Muscle of leg (tissue), 3 donors: ENCODE measurements at regions not wholly inside any gene's neighbourhood (a gene's known extent, or its start where the extent isn't known, plus 50 kb on each side); places are given as distances from the start of the nearest gene placed in this dataset.

Source experiments
- DNase-seq: peaks from one replicate; pipeline ENCODE4 v3.0.0; 2013
- H3K27ac ChIP-seq: one replicate; pipeline ENCODE4 v1.5.1; 2013; ENCODE audit warnings: mild to moderate bottlenecking, low read length, control low read depth
- H3K27me3 ChIP-seq: one replicate; pipeline ENCODE4 v1.6.1; 2013; ENCODE audit warnings: low read length; ENCODE audit not compliant: control insufficient read depth, insufficient read depth
- H3K36me3 ChIP-seq: one replicate; pipeline ENCODE4 v1.6.1; 2013; ENCODE audit warnings: low read length; ENCODE audit not compliant: control insufficient read depth, insufficient read depth
- H3K4me1 ChIP-seq: one replicate; pipeline ENCODE4 v1.6.1; 2013; ENCODE audit warnings: low read length; ENCODE audit not compliant: control insufficient read depth, insufficient read depth
- H3K4me3 ChIP-seq: one replicate; pipeline ENCODE4 v1.5.1; 2013; ENCODE audit warnings: low read length, control low read depth
- H3K9me3 ChIP-seq: replicated peaks from 2 replicates; pipeline ENCODE4 v1.6.1; 2013; ENCODE audit warnings: low read depth, low read length; ENCODE audit not compliant: control insufficient read depth
- WGBS: methylation state at CpG from one replicate; pipeline ENCODE4 v1.1.5; 2013; ENCODE audit warnings: missing lambda C conversion rate; ENCODE audit not compliant: insufficient coverage; 5-methylcytosine and 5-hydroxymethylcytosine counted together

- peaks cover 15% of the 10 kb centered on the region for H3K27me3 ChIP-seq
- 80% methylated on average over 22 of the region's 23 CpGs for WGBS
- no peak overlapping the region for H3K27ac ChIP-seq
- DNase-seq: no peak
- H3K4me3 ChIP-seq: no peak overlapping the region
- H3K4me1 ChIP-seq: peaks cover 13% of the 10 kb centered on the region
- no peaks in the 10 kb centered on the region for H3K9me3 ChIP-seq
- H3K36me3 ChIP-seq: no peaks in the 10 kb centered on the region
These were observed 78.7 kb downstream of the DLL1 start for GRCh38 chr6:170212051-170212756.

GRCh38 chr6:170211404-170212025, 79.4 kb downstream of the DLL1 start:
- Histone ChIP-seq H3K36me3 (no peaks in the 10 kb centered on the region), H3K4me1 (peaks cover 13% of the 10 kb centered on the region), H3K27me3 (peaks cover 15% of the 10 kb centered on the region), H3K4me3 (no peak overlapping the region), H3K9me3 (no peaks in the 10 kb centered on the region), H3K27ac (no peak overlapping the region)
- DNase-seq: no peak
- 60% methylated on average over 14 of the region's 14 CpGs for WGBS

- Histone ChIP-seq H3K27me3 (peaks cover 15% of the 10 kb centered on the region), H3K4me1 (peaks cover 13% of the 10 kb centered on the region), H3K36me3 (no peaks in the 10 kb centered on the region), H3K9me3 (no peaks in the 10 kb centered on the region), H3K27ac (no peak overlapping the region), H3K4me3 (no peak overlapping the region)
- no peak for DNase-seq
- 72% methylated on average over 4 of the region's 11 CpGs for WGBS
These were observed 80.1 kb downstream of the DLL1 start for GRCh38 chr6:170210651-170211403.

GRCh38 chr6:170210026-170210390, 80.9 kb downstream of the DLL1 start:
- Histone ChIP-seq H3K27me3 (peaks cover 15% of the 10 kb centered on the region), H3K4me3 (no peak overlapping the region), H3K36me3 (no peaks in the 10 kb centered on the region), H3K4me1 (peaks cover 13% of the 10 kb centered on the region), H3K9me3 (no peaks in the 10 kb centered on the region), H3K27ac (no peak overlapping the region)
- no peak for DNase-seq
- WGBS: 68% methylated on average over 5 of the region's 20 CpGs

- DNase-seq: no peak
- H3K9me3 ChIP-seq: no peaks in the 10 kb centered on the region
- H3K36me3 ChIP-seq: no peaks in the 10 kb centered on the region
- no peak overlapping the region for H3K4me3 ChIP-seq
- H3K27me3 ChIP-seq: peaks cover 15% of the 10 kb centered on the region
- 77% methylated on average over 19 of the region's 22 CpGs for WGBS
- peaks cover 13% of the 10 kb centered on the region for H3K4me1 ChIP-seq
- no peak overlapping the region for H3K27ac ChIP-seq
These were observed 81.4 kb downstream of the DLL1 start for GRCh38 chr6:170209354-170210025.

- H3K27me3 ChIP-seq: peaks cover 15% of the 10 kb centered on the region
- no peaks in the 10 kb centered on the region for H3K9me3 ChIP-seq
These were observed 82.1 kb downstream of the DLL1 start for GRCh38 chr6:170208651-170209353.

GRCh38 chr6:170208182-170208601, 82.7 kb downstream of the DLL1 start:
- H3K27ac ChIP-seq: no peak overlapping the region
- no peak for DNase-seq
- H3K27me3 ChIP-seq: peaks cover 15% of the 10 kb centered on the region
- no peaks in the 10 kb centered on the region for H3K9me3 ChIP-seq
- H3K4me1 ChIP-seq: peaks cover 13% of the 10 kb centered on the region
- no peak overlapping the region for H3K4me3 ChIP-seq
- no peaks in the 10 kb centered on the region for H3K36me3 ChIP-seq
- 56% methylated on average over 15 of the region's 15 CpGs for WGBS

More at GRCh38 chr6:170208651-170209353, 82.1 kb downstream of the DLL1 start:
- no peak overlapping the region for H3K4me3 ChIP-seq
- peaks cover 13% of the 10 kb centered on the region for H3K4me1 ChIP-seq
- 83% methylated on average over 16 of the region's 18 CpGs for WGBS
- no peaks in the 10 kb centered on the region for H3K36me3 ChIP-seq
- H3K27ac ChIP-seq: no peak overlapping the region
- DNase-seq: no peak

- H3K27me3 ChIP-seq: peaks cover 15% of the 10 kb centered on the region
- H3K9me3 ChIP-seq: no peaks in the 10 kb centered on the region
- 30% methylated on average over 4 of the region's 10 CpGs for WGBS
- peaks cover 13% of the 10 kb centered on the region for H3K4me1 ChIP-seq
- H3K36me3 ChIP-seq: no peaks in the 10 kb centered on the region
- H3K4me3 ChIP-seq: no peak overlapping the region
- H3K27ac ChIP-seq: no peak overlapping the region
- DNase-seq: no peak
These were observed 83.2 kb downstream of the DLL1 start for GRCh38 chr6:170207586-170208181.

- H3K27me3 ChIP-seq: peaks cover 15% of the 10 kb centered on the region
- peaks cover 13% of the 10 kb centered on the region for H3K4me1 ChIP-seq
- H3K4me3 ChIP-seq: no peak overlapping the region
- H3K36me3 ChIP-seq: no peaks in the 10 kb centered on the region
- 60% methylated on average over 7 of the region's 10 CpGs for WGBS
- DNase-seq: no peak
- no peaks in the 10 kb centered on the region for H3K9me3 ChIP-seq
- no peak overlapping the region for H3K27ac ChIP-seq
These were observed 83.9 kb downstream of the DLL1 start for GRCh38 chr6:170206851-170207431.
